SK-N-SH (cell line): ENCODE measurements at regions not wholly inside any gene's neighbourhood (a gene's known extent, or its start where the extent isn't known, plus 50 kb on each side); places are given as distances from the start of the nearest gene placed in this dataset.

Experiments used
- FOSL2 ChIP-seq: IDR thresholded peaks from 2 replicates; pipeline ENCODE4 v1.4.0; 2012; ENCODE audit warnings: low read depth, mild to moderate bottlenecking, moderate library complexity, borderline replicate concordance
- RAD21 ChIP-seq: IDR thresholded peaks from 2 replicates; pipeline ENCODE4 v1.6.1; 2012; ENCODE audit warnings: mild to moderate bottlenecking, low read length
- TAF1 ChIP-seq: IDR thresholded peaks from 2 replicates; pipeline ENCODE4 v1.6.1; 2012; ENCODE audit warnings: low read depth, mild to moderate bottlenecking, low read length, moderate library complexity, borderline replicate concordance
- TF ChIP-seq, protein P1 (sequence below): fragments of 200-600 bp; sonication (generic); IDR thresholded peaks from 2 replicates; pipeline ENCODE4 v1.6.1; 2017; ENCODE audit warnings: antibody characterized with exemption, mild to moderate bottlenecking, moderate library complexity
- TF ChIP-seq, protein P2 (sequence below): fragments of 150-350 bp; IDR thresholded peaks from 2 replicates; pipeline ENCODE4 v1.6.1; 2017; ENCODE audit warnings: antibody characterized with exemption, low read length, low read depth, borderline replicate concordance

DNA sequence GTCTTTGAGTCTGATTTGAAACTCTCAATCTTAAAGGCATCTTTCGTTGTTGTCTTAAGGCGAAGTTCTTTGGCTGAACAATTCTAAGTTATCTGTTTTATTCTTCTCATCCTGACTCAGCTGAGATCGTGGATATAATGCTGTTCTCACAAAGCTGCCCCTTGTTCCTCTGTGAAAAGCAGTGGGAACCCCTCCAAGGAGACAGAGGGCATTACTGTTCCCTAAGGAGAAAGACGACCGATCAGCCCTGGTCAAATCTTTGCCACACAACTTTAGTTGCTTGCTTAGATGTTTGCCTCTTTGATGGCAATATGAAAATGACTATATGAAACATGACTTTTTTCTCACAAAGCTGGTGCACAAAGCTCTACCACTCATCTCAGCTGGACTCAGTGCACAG is 1016.7 kb downstream of the REEP3 start:
- TF ChIP-seq TAF1 (no peak), RAD21 (no peak), FOSL2 (no peak)
- TF ChIP-seq, protein P1, sequence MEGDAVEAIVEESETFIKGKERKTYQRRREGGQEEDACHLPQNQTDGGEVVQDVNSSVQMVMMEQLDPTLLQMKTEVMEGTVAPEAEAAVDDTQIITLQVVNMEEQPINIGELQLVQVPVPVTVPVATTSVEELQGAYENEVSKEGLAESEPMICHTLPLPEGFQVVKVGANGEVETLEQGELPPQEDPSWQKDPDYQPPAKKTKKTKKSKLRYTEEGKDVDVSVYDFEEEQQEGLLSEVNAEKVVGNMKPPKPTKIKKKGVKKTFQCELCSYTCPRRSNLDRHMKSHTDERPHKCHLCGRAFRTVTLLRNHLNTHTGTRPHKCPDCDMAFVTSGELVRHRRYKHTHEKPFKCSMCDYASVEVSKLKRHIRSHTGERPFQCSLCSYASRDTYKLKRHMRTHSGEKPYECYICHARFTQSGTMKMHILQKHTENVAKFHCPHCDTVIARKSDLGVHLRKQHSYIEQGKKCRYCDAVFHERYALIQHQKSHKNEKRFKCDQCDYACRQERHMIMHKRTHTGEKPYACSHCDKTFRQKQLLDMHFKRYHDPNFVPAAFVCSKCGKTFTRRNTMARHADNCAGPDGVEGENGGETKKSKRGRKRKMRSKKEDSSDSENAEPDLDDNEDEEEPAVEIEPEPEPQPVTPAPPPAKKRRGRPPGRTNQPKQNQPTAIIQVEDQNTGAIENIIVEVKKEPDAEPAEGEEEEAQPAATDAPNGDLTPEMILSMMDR = no peak
- TF ChIP-seq, protein P2, sequence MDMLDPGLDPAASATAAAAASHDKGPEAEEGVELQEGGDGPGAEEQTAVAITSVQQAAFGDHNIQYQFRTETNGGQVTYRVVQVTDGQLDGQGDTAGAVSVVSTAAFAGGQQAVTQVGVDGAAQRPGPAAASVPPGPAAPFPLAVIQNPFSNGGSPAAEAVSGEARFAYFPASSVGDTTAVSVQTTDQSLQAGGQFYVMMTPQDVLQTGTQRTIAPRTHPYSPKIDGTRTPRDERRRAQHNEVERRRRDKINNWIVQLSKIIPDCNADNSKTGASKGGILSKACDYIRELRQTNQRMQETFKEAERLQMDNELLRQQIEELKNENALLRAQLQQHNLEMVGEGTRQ = no peak
